Panc1 (cell line): ENCODE measurements at regions not wholly inside any gene's neighbourhood (a gene's known extent, or its start where the extent isn't known, plus 50 kb on each side); places are given as distances from the start of the nearest gene placed in this dataset.

Experiments
- CTCF ChIP-seq: fragments of 450-650 bp; IDR thresholded peaks from 2 replicates; pipeline ENCODE4 v1.5.1; 2017; ENCODE audit warnings: mild to moderate bottlenecking
- POLR2AphosphoS5 ChIP-seq: IDR thresholded peaks from 2 replicates; pipeline ENCODE4 v1.6.1; 2012; ENCODE audit warnings: mild to moderate bottlenecking, low read depth, low read length, moderate library complexity
- REST ChIP-seq, 2 experiments: IDR thresholded peaks; 2 replicates each; pipeline ENCODE4 v1.6.1; 2011 to 2012; ENCODE audit warnings: low read depth in 2 of 2, control low read depth in 1 of 2, low read length in 1 of 2, mild to moderate bottlenecking in 1 of 2, moderate library complexity in 1 of 2; ENCODE audit not compliant: insufficient read depth in 1 of 2
- TCF7L2 ChIP-seq: IDR thresholded peaks from 2 replicates; pipeline ENCODE4 v1.6.1; 2011; ENCODE audit warnings: mild to moderate bottlenecking, low read depth, low read length, inconsistent platforms

GRCh38 chr12:47024463-47024862 lies 55.0 kb upstream of the PCED1B start:
- TF ChIP-seq CTCF (no peak), REST (IDR thresholded peaks at IDR 0.05; ENCODE audit: insufficient read depth in 1 of 2, low read depth in 2 of 2, low read length in 1 of 2) (no peak), POLR2AphosphoS5 (no peak), TCF7L2 (no peak)
